HG03432 (cell line): ENCODE measurements at regions not wholly inside any gene's neighbourhood (a gene's known extent, or its start where the extent isn't known, plus 50 kb on each side); places are given as distances from the start of the nearest gene placed in this dataset.
"Not testable (repeated sequence)": the region's sequence is repeated elsewhere in the genome, so short reads cannot be mapped to it uniquely, and the experiment has no call there.

Experiments used
- ATAC-seq: cut with Tn5 transposase; IDR thresholded peaks from one replicate; pipeline ENCODE4 v1.9.1; 2021; ENCODE audit warnings: mild to moderate bottlenecking, moderate library complexity; ENCODE audit not compliant: unreplicated experiment

DNA sequence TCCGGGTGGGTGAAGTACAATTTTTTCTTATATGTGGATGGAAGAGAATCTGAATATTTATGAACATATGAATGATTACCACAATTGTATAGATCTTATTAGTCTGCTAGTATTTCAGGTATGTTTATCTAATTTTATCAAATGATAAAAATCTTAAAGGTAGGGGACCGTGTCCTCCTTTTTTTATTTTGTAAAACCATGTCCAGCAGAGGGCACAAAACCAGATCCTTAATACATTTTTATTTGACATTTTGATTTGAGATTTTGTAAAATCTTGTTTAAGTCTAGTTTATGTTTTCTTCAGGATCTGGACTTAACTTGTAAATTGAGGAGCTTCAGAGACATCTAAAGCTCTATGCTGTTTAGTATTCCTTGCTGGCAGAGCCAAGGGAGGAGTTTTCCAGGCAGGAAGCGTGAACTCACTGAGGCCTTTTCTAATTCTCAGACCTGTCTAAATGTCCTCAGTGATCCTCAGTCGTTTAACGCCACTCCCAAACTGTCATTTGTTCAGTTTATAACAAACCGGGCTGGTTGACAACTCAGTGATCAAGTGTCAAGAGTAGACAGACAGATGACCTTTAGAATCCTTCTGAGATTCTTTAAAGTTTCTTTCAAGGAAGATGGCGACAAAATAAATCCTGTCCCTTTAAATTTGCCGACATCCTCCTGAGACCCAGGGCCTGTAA, 263.9 kb downstream of the KTN1 start:
- ATAC-seq = no peak

DNA sequence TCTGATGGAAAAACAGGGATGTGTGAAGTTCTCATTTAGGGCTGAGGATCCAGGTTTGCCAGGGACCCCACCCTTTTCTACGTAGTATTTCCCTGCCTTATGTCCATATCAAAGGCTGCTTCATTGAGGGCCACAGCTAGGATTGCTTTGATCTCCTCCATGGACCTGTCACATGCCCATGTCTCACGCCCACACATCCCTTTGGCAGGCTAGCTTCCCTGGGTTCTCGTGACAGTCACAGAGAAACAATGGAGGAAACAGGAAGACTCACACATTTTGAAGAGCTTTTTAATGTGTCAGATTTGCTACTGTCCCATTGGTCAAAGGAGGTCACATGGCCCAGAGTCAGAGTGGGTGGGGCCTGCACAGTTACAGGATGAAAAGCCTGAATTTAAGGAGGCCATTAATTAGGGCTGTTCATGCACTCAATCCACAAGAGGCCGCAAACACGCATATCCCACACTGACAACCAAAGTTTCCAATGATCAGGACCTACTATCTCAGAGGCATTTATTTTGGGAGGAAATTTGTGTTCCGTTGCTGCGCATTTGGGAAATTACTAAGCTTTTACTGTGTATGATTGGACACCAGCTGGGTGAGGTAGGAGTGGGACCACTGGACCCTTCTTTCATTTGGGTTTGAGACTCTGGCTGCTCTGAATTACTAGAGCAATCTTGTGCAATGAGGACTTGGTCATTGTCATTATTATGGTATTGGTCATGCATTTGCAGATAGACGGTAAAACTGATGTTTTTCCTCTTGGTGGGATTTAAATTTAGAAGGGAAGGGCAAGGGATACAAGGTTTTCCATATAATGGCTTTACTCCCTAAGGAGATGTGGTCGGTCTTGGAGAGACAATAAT, 266.2 kb downstream of the KTN1 start:
- no peak for ATAC-seq

DNA sequence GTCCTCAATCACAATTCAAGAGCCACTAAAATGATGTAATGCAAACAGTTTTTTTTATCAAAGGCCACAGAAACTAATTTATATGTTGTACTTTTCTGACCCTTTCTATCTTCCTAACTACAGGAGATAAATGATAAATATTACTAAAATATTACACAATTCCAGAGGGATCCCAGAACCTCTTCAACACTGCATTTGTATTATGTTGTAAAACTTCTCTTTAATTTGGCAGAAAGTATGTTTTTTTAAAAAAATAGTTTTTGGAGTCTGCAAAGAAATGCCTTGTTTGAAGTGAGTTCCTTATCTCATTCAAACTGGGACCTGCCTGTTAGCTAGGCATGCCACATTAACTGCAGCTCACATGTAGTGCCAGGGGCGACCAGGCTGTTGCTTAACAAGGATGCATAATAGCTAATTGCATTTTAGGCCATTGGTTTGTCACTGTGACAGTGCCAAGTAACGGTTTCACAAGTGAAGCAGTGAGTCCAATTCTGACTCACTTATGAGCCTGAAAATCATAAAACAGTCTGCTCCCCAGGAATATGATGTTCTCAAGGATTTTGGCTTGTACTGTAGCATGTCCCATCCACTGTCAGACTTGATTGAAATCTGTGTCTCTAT, 266.9 kb downstream of the KTN1 start:
- no peak for ATAC-seq

DNA sequence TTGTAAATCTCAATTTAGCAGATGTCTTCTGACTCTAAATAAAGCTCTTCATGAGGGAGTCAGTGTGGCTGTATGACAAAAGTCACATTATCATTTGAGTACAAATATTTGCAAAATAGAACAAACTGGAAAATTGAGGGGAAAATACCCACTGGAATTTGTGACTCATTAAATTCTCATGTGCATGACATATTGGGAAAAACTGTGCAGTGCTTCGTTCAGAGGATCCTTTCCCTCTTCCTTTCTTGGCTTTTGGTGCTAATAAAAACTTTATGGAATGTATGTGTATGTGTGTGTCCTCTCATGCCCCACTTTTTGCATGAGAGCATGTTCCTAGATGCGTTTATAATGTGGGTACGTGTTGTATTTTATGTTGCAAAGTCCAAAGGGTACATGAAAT, 267.8 kb downstream of the KTN1 start:
- ATAC-seq = no peak

DNA sequence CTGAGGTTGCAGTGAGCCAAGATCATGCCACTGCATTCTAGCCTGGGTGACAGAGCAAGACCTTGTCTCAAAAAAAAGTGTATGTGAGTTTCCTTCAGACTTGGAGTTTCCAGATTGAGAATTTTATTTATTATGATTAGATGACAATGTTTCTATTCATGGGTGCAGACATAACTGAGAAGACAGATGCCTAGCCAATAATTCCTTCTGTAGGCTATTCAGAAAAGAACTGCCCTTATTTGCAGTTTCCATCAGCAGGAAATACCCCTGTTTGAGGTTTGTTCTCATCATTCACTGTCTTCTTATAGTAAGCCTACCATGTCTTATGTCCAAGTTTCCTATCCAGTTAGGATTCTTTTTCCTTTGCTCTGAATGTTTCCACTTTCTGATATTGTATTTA, 269.0 kb downstream of the KTN1 start:
- no peak for ATAC-seq

DNA sequence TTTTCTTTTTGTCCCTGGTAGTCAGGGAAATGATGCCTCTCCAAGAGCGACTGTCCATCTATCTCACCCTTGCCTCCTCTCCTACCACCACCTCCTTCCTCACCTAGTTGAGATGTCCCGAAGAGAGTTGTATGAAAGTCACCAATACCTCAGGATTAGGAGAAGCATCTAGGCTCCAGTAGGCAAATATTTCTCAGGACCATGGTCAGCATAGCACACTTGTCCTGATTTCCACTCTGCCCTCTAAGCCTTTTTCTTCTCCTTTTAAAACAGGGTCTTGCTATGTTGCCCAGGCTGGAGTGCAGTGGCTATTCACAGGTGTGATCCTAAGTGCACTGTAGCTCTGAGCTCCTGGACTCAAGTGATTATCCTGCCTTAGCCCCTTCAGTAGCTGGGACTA, 268.4 kb upstream of the PELI2 start:
- no peak for ATAC-seq

DNA sequence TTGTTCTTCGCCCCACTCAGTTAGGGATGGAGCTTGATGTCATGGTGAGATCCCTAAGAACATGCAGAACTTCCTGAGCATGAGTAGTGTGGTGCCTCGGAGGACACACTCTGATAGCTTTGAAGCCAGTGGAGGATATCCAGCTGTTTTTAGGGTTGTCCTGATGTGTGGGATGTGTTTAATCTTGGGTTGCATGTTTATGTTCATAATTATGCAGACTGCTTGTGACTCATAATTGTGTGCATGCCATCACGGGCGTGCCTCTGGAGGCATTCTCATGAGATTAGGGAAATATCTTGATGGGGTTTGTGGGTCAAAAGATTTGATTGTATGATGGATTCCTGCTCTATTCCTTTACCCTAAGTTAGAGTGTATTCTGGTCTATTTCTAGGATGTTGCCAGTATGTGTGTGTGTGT, 267.4 kb upstream of the PELI2 start:
- no peak for ATAC-seq

DNA sequence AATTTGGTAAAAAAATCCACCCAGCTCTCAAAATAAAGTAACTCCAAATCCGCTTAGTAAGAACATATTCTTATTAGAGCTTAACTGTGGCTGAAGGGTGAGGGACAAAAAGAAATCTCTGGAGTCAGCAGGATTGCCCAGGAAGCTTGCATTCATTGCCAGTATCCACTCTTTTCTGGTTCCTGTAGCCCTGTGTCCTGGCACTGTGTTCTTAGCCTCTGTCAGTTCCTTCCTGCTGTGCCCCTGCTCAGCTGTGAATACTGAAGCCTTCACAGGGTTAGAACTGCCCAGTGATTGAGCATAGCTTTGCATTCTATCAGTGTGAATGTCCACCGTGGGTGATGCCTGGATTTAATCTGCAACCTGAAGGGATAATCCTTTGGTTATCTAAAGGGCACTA, 266.9 kb upstream of the PELI2 start:
- no peak for ATAC-seq

DNA sequence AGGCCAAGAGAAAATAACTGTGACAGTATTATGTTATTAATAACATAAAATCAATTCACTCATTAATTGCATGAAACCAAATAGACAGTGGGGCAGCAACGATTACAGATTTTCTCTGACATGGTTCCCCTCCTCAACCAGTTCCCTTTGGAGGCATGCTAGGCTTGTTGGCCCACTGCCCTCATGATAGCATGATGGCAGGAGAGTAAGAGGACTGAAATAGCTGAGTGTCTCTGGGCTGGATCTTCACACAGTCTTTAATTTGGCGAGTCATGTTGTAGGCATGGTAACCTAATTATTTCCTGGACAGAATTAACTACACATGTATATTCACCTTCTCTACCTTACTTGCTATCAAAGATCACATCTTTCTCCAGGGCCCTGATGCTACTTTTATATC, 266.2 kb upstream of the PELI2 start:
- ATAC-seq = no peak

DNA sequence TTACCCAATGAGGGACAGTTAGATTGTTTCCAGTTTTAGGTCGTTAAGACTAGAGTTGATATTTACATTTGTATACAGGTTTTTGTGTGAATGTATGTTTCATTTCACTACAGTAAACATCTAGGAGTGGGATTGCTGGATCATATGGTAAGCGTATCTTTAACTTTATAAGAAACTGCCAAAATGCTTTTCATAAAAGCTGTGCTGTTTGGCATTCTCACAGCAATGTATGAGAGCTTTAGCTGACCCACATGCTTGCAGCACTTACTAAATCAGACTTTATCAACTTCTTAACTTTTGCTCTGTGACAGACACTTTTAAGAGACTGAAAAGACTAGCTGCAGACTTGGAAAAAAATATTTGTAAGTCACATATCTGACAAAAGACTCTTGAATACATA, 262.5 kb upstream of the PELI2 start:
- ATAC-seq = no peak

DNA sequence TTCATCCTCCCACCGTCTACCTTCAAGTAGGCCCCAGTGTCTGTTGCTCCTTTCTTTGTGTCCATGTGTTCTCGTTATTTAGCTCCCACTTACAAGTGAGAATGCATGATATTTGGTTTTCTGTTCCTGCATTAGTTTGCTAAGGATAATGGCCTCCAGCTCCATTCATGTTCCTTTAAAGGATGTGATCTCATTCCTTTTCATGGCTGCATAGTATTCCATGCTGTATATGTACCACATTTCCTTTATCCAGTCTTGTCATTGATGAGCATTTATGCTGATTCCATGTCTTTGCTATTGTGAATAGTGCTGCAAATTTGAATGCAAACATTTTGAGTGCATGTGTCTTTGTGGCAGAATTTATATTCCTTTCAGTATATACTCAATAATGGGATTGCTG, 259.6 kb upstream of the PELI2 start:
- ATAC-seq = no peak

DNA sequence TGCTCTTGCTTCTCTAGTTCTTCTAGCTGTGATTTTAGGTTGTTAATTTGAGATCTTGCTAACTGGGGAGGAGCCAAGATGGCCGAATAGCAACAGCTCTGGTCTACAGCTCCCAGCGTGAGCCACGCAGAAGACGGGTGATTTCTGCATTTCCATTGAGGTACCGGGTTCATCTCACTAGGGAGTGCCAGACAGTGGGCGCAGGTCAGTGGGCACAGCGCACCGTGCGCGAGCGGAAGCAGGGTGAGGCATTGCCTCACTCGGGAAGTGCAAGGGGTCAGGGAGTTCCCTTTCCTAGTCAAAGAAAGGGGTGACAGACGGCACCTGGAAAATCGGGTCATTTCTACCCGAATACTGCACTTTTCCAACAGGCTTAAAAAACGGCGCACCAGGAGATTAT, 256.6 kb upstream of the PELI2 start:
- not testable (repeated sequence) for ATAC-seq

DNA sequence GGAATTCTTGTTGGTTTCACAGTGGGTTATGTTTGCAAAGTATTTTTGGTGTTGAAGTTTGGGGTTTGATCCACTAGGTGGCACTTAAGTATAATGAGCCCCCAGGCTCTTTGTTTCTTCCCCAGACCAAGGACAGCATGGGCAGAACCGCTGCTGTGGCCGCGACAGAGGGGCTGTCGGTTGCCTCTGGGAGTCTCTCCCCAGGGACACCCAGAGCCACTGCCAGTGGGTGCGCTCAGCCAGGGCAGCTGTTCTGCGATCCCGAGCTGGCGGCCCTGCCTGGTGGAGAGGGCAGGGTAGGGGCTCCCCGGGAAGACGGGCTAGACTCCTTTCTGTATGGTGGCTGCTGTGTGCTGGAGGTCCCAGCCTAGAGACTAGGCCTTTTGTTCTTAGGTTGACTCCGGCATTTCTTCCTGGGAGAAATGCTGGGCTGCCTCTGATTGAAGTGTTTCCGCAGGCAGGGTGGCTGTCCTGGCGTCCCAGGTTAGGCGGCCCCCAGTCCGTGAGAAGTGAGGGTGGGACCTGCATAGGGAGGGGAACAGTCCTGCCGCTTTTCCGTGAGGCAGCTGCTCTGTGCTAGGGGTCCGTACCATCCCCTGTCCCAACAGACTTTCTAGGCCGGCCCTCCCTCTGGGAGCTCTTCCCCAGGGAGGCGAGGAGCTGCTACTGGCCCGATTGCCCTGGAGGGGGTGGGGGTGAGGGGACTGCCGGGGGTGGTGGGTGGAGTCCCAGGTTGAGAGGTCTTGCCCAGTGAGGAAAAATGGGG, 253.1 kb upstream of the PELI2 start:
- ATAC-seq = no peak

DNA sequence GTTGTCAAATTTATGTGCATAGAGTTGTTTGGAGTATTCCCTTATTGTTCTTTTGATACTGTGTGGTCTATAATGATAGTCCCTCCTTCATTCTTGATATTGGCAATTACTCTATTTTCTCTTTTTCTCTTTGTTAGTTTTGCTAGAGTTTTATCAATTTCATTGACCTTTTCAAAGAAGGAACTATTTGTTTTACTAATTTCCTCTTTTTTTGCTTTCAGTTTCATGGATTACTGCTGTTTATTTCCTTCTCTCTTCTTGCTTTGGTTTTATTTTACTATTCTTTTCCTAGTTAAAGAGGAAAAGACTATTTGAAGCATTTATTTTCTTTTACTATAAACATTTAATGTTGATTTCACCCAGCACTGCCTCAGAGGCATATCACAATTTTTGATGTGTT, 250.9 kb upstream of the PELI2 start:
- ATAC-seq = no peak

DNA sequence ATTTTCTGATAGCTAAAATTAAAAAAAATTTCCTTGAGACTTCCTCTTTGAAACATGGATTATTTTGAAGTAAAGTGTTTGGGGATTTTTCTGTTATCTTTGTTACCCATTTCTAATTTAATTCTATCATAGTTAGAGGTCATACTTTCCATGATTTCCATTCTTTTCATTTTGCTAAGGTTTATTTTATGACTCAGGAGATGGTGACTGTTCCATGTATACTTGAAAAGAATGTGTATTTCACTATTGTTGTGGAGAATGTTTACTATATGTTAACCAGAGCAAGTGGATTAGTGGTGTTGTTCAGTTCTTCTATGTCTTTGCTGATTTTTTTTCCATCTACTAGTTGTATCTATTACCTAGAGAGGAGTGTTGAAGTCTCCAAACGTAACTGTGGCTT, 250.5 kb upstream of the PELI2 start:
- ATAC-seq = no peak

DNA sequence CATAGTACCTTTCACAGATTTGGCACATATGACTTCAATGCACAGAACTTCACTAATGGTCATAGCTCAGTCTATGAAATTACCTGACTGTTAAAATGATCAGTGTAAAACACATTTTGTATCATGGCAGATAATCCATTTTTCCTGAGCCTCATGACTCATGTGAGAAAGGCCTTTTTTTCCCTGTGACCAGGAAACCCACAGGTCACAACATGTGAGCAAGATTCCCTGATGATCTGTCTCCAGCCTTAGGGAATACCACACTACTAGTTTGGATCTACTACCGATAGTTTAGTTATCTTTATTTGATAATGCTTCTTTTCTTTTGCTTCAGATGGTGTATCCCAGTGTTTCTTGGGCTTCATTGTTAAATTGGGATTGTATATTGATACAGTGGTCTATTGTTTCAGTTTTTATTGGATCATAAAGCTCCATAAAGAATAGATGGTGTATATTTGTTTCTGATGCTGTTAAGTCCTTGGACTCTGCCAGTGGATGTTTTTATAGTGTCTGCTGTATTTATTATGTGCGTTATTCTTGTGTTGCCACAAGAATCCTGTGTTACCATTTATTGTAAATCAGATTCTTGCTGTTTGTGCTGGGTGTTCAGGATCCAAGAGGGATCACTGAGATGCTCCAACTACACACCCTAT, 248.7 kb upstream of the PELI2 start:
- ATAC-seq = no peak

DNA sequence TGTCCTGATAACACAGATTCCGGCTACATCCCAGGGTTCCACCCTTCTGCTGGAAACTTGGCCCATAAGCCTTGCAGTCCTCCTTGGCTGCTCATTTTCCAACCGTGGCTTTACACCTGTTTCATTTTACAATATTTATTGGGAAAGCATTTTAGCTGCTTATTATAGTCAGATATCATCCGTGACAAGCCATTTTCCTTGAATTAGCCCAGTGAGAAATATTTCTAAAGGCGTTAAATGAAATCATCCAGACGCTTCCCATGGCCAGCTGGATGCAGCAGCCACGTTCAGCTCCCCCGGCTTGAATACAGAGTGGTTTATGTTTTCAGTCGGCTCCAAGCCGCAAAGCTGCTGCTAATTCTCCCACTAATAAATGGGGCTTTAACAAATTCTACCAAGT, 245.0 kb upstream of the PELI2 start:
- no peak for ATAC-seq

DNA sequence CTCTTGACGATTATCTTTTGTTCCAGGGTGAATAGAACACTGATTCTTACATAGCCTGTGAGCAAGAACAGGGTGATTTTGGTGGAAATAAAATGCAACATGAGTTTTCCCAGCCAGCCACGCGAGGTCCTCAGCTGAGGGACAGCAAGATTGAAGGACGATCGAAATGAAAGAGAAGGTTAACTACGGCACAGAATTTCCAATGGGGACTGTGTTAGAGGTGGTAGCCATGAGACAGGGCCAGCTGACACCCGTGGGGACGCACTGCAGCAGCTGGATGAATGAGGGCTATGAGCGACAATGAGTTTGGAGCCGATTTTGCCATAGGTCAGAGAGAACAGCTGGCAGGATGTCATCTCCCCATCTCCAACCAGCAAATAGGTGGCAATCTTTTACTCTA, 243.4 kb upstream of the PELI2 start:
- no peak for ATAC-seq

DNA sequence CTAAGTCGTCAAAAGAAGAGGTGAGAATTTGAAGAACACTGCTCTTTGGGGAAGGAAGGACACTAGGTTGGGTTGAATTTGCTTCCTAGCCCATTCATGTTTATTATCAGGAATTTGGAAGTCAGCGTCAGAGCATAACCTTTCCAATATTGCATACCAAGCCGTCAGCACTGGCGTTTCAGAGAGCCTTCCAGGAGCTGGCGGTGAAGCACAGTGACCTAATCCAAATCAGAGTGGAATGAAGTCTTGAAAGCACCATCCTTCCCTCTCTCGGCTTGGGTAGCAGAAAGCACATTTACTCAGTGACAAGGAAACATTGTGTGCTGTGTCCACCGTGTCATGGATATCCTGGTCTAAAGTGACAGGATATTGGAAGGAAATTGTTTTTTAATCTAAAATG, 240.3 kb upstream of the PELI2 start:
- no peak for ATAC-seq

DNA sequence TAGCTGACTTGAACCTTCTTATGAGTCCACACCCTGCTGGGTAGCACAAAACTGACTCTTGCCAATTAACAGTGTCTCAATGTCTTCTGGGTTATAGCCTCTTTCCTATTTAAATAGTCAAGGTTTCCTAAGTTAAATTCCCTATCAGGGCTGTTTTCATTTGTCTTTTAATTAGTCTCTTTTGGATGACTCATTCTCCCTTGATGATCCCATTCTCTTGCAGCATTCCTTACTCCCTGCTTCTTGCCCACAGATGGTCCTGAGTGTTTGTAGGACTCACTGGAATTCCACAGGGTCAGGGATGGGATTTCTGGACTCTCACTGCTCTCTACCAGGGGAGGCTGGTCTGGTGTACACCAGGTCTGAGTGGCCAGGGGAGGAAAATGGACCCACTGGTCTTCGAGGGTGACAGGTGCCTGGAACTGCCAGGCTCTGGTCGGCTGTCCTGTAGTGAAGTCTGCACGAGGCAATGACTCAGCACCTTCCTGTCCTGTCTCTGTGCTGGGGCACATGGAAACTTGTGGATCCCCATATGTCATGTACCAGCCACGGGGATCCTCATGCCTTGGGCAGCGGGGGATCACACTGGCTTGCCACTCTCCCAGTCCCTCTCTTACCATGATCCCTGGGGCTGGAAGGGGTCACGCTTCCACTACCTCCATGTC, 236.5 kb upstream of the PELI2 start:
- ATAC-seq = no peak
